Endodermal cell (in vitro differentiated cells): ENCODE measurements at regions not wholly inside any gene's neighbourhood (a gene's known extent, or its start where the extent isn't known, plus 50 kb on each side); places are given as distances from the start of the nearest gene placed in this dataset.

Experiments used
- DNase-seq: peaks from one replicate; pipeline ENCODE4 v3.0.0-alpha.2; 2017
- H3K27ac ChIP-seq: 2 replicates; pipeline ENCODE4 v1.5.1; 2013; ENCODE audit warnings: mild to moderate bottlenecking, low read depth, low read length, moderate library complexity
- H3K27me3 ChIP-seq: 2 replicates; pipeline ENCODE4 v1.6.1; 2013; ENCODE audit warnings: mild to moderate bottlenecking, low read length, moderate library complexity; ENCODE audit not compliant: insufficient read depth, control insufficient read depth, poor library complexity, severe bottlenecking
- H3K36me3 ChIP-seq: 2 replicates; pipeline ENCODE4 v1.7.0; 2013; ENCODE audit warnings: mild to moderate bottlenecking, low read length, moderate library complexity; ENCODE audit not compliant: control insufficient read depth, insufficient read depth
- H3K4me1 ChIP-seq: one replicate; pipeline ENCODE4 v1.7.0; 2013; ENCODE audit warnings: low read length; ENCODE audit not compliant: control insufficient read depth, insufficient read depth
- H3K4me3 ChIP-seq: 2 replicates; pipeline ENCODE4 v1.5.1; 2013; ENCODE audit warnings: mild to moderate bottlenecking, low read length, moderate library complexity
- H3K9ac ChIP-seq: 2 replicates; pipeline ENCODE4 v1.6.1; 2013; ENCODE audit warnings: mild to moderate bottlenecking, low read length, moderate library complexity; ENCODE audit not compliant: poor library complexity, severe bottlenecking; ENCODE audit errors: extremely low read depth
- H3K9me3 ChIP-seq: 2 replicates; pipeline ENCODE4 v1.6.1; 2013; ENCODE audit warnings: mild to moderate bottlenecking, low read length, moderate library complexity; ENCODE audit not compliant: control insufficient read depth
- H3K27ac Mint-ChIP-seq: 2 replicates; pipeline ENCODE4 v1.8.0; 2020; ENCODE audit warnings: mixed read lengths
- H3K27me3 Mint-ChIP-seq: 2 replicates; pipeline ENCODE4 v1.8.0; 2021; ENCODE audit warnings: mild to moderate bottlenecking, mixed read lengths; ENCODE audit not compliant: insufficient read depth
- H3K36me3 Mint-ChIP-seq: 2 replicates; pipeline ENCODE4 v1.8.0; 2020; ENCODE audit warnings: low read depth, mixed read lengths
- H3K4me1 Mint-ChIP-seq: 2 replicates; pipeline ENCODE4 v1.8.0; 2020; ENCODE audit warnings: mixed read lengths
- H3K4me3 Mint-ChIP-seq: 2 replicates; pipeline ENCODE4 v1.8.0; 2020; ENCODE audit warnings: mild to moderate bottlenecking, moderate library complexity, mixed read lengths
- H3K9me3 Mint-ChIP-seq: 2 replicates; pipeline ENCODE4 v1.8.0; 2020; ENCODE audit warnings: mild to moderate bottlenecking, mixed read lengths
- CTCF ChIP-seq: fragments of 200-600 bp; sonication (generic); conservative IDR thresholded peaks from 2 replicates; pipeline ENCODE4 v1.5.0; 2021; ENCODE audit warnings: antibody characterized with exemption, mild to moderate bottlenecking
- WGBS, 2 experiments: methylation state at CpG; one replicate each; pipeline versions ENCODE4 v1.1.5 to v1.1.7; 2013; ENCODE audit warnings: missing lambda C conversion rate in 2 of 2, mixed read lengths in 1 of 2; ENCODE audit not compliant: insufficient coverage in 1 of 2, insufficient read length in 1 of 2; 5-methylcytosine and 5-hydroxymethylcytosine counted together

GRCh38 chr16:25512041-25512440, 179.7 kb upstream of the HS3ST4 start:
- H3K36me3 ChIP-seq: no peaks in the 10 kb centered on the region
- Mint-ChIP-seq H3K36me3 (no peaks in the 10 kb centered on the region), H3K9me3 (peaks cover 3% of the 10 kb centered on the region), H3K27me3 (no peaks in the 10 kb centered on the region), H3K27ac (no peak overlapping the region), H3K4me3 (no peak overlapping the region), H3K4me1 (no peaks in the 10 kb centered on the region)
- H3K27ac ChIP-seq: no peak overlapping the region
- no peak for TF ChIP-seq CTCF
- no peak overlapping the region for H3K4me3 ChIP-seq
- DNase-seq: no peak
- no peak overlapping the region for H3K9ac ChIP-seq
- H3K27me3 ChIP-seq: no peaks in the 10 kb centered on the region
- peaks cover 4% of the 10 kb centered on the region for H3K9me3 ChIP-seq
- H3K4me1 ChIP-seq: no peaks in the 10 kb centered on the region

GRCh38 chr16:25509456-25509855, 182.3 kb upstream of the HS3ST4 start:
- no peak overlapping the region for H3K27ac Mint-ChIP-seq
- Histone ChIP-seq H3K27me3 (no peaks in the 10 kb centered on the region), H3K4me3 (no peak overlapping the region), H3K9ac (no peak overlapping the region), H3K9me3 (no peaks in the 10 kb centered on the region), H3K36me3 (no peaks in the 10 kb centered on the region), H3K4me1 (no peaks in the 10 kb centered on the region), H3K27ac (no peak overlapping the region)
- H3K4me1 Mint-ChIP-seq: no peaks in the 10 kb centered on the region
- H3K36me3 Mint-ChIP-seq: no peaks in the 10 kb centered on the region
- H3K9me3 Mint-ChIP-seq: no peaks in the 10 kb centered on the region
- no peak overlapping the region for H3K4me3 Mint-ChIP-seq
- DNase-seq: no peak
- WGBS, 2 experiments: 100% methylated on average over 1 of the region's 1 CpG; no CpG with 5 or more reads in 1 of the 2 experiments
- no peaks in the 10 kb centered on the region for H3K27me3 Mint-ChIP-seq
- TF ChIP-seq CTCF: no peak

- DNase-seq: peak; percentile 54
- no peaks in the 10 kb centered on the region for H3K9me3 Mint-ChIP-seq
Measured at GRCh38 chr16:25501530-25502255, 190.1 kb upstream of the HS3ST4 start.

More at GRCh38 chr16:25501530-25502255, 190.1 kb upstream of the HS3ST4 start:
- H3K27ac Mint-ChIP-seq: no peak overlapping the region
- no peak overlapping the region for H3K9ac ChIP-seq
- no peak overlapping the region for H3K27ac ChIP-seq
- 82 to 83% methylated on average over 2 of the region's 3 CpGs for WGBS, 2 experiments
- H3K9me3 ChIP-seq: no peaks in the 10 kb centered on the region
- H3K27me3 ChIP-seq: no peaks in the 10 kb centered on the region
- H3K4me3 ChIP-seq: no peak overlapping the region
- H3K27me3 Mint-ChIP-seq: peaks cover 1% of the 10 kb centered on the region
- H3K4me3 Mint-ChIP-seq: no peak overlapping the region
- TF ChIP-seq CTCF: no peak
- H3K4me1 Mint-ChIP-seq: peaks cover 23% of the 10 kb centered on the region
- H3K4me1 ChIP-seq: no peaks in the 10 kb centered on the region
- H3K36me3 Mint-ChIP-seq: no peaks in the 10 kb centered on the region
- no peaks in the 10 kb centered on the region for H3K36me3 ChIP-seq
